HG03342 (cell line): ENCODE measurements at regions not wholly inside any gene's neighbourhood (a gene's known extent, or its start where the extent isn't known, plus 50 kb on each side); places are given as distances from the start of the nearest gene placed in this dataset.
A peak's percentile ranks its signal among the peaks of the same experiment; 100 is the strongest.

Experiments used
- ATAC-seq: cut with Tn5 transposase; IDR thresholded peaks from one replicate; pipeline ENCODE4 v1.9.1; 2021; ENCODE audit warnings: mild to moderate bottlenecking, moderate library complexity; ENCODE audit not compliant: unreplicated experiment

- ATAC-seq = no peak
Measured at GRCh38 chr5:167780177-167780576, 511.3 kb upstream of the WWC1 start.

- ATAC-seq = no peak
Measured at GRCh38 chr5:167783145-167783817, 508.2 kb upstream of the WWC1 start.

- no peak for ATAC-seq
Measured at GRCh38 chr5:167785106-167785505, 506.3 kb upstream of the WWC1 start.

- no peak for ATAC-seq
Measured at GRCh38 chr5:167785901-167786300, 505.5 kb upstream of the WWC1 start.

- ATAC-seq = no peak
Measured at GRCh38 chr5:167786871-167787578, 504.4 kb upstream of the WWC1 start.

- no peak for ATAC-seq
Measured at GRCh38 chr5:167790045-167790444, 501.4 kb upstream of the WWC1 start.

GRCh38 chr5:167790462-167791260 lies 500.8 kb upstream of the WWC1 start:
- no peak for ATAC-seq

GRCh38 chr5:167792514-167792913 lies 498.9 kb upstream of the WWC1 start:
- no peak for ATAC-seq

- ATAC-seq = peak; percentile 53
Measured at GRCh38 chr5:167793700-167794099, 497.7 kb upstream of the WWC1 start.

GRCh38 chr5:167794121-167794520 lies 497.3 kb upstream of the WWC1 start:
- no peak for ATAC-seq

GRCh38 chr5:167796672-167797071 lies 494.8 kb upstream of the WWC1 start:
- ATAC-seq = no peak

GRCh38 chr5:167797933-167798332 lies 493.5 kb upstream of the WWC1 start:
- no peak for ATAC-seq

GRCh38 chr5:167798448-167798847 lies 493.0 kb upstream of the WWC1 start:
- no peak for ATAC-seq

GRCh38 chr5:167800427-167800826 lies 491.0 kb upstream of the WWC1 start:
- ATAC-seq = no peak

- ATAC-seq = no peak
Measured at GRCh38 chr5:167801999-167802398, 489.4 kb upstream of the WWC1 start.

GRCh38 chr5:167802755-167803431 lies 488.6 kb upstream of the WWC1 start:
- no peak for ATAC-seq

GRCh38 chr5:167804512-167805220 lies 486.8 kb upstream of the WWC1 start:
- ATAC-seq = no peak

- ATAC-seq = no peak
Measured at GRCh38 chr5:167810573-167810972, 480.9 kb upstream of the WWC1 start.

- no peak for ATAC-seq
Measured at GRCh38 chr5:167812871-167813270, 478.6 kb upstream of the WWC1 start.

- ATAC-seq = no peak
Measured at GRCh38 chr5:167813389-167813788, 478.1 kb upstream of the WWC1 start.

GRCh38 chr5:167814040-167814439 lies 477.4 kb upstream of the WWC1 start:
- no peak for ATAC-seq
